GM18517 (cell line): ENCODE measurements at regions not wholly inside any gene's neighbourhood (a gene's known extent, or its start where the extent isn't known, plus 50 kb on each side); places are given as distances from the start of the nearest gene placed in this dataset.

Source experiments
- ATAC-seq: cut with Tn5 transposase; IDR thresholded peaks from one replicate; pipeline ENCODE4 v1.9.1; 2021; ENCODE audit warnings: mild to moderate bottlenecking, moderate library complexity; ENCODE audit not compliant: unreplicated experiment

- no peak for ATAC-seq
Measured at GRCh38 chr9:16328349-16328748, 542.1 kb downstream of the BNC2 start.

- ATAC-seq, result no peak
Measured at GRCh38 chr9:16329671-16330113, 540.8 kb downstream of the BNC2 start.

GRCh38 chr9:16331031-16331430, 539.4 kb downstream of the BNC2 start:
- ATAC-seq, result no peak

- ATAC-seq, result no peak
Measured at GRCh38 chr9:16331527-16331926, 538.9 kb downstream of the BNC2 start.

GRCh38 chr9:16333691-16334090, 536.8 kb downstream of the BNC2 start:
- ATAC-seq, result no peak

GRCh38 chr9:16335788-16336580, 534.5 kb downstream of the BNC2 start:
- ATAC-seq, result no peak

- ATAC-seq, result no peak
Measured at GRCh38 chr9:16336833-16337232, 533.6 kb downstream of the BNC2 start.

GRCh38 chr9:16337322-16338029, 533.0 kb downstream of the BNC2 start:
- ATAC-seq, result no peak

- no peak for ATAC-seq
Measured at GRCh38 chr9:16341177-16341576, 529.3 kb downstream of the BNC2 start.

GRCh38 chr9:16342246-16343020, 528.0 kb downstream of the BNC2 start:
- no peak for ATAC-seq

- no peak for ATAC-seq
Measured at GRCh38 chr9:16343249-16344237, 526.9 kb downstream of the BNC2 start.

GRCh38 chr9:16344343-16344742, 526.1 kb downstream of the BNC2 start:
- no peak for ATAC-seq

GRCh38 chr9:16345902-16346301, 524.6 kb downstream of the BNC2 start:
- ATAC-seq, result no peak

- ATAC-seq, result no peak
Measured at GRCh38 chr9:16347886-16348285, 522.6 kb downstream of the BNC2 start.

GRCh38 chr9:16348531-16348930, 521.9 kb downstream of the BNC2 start:
- ATAC-seq, result no peak

- no peak for ATAC-seq
Measured at GRCh38 chr9:16352251-16352650, 518.2 kb downstream of the BNC2 start.

- ATAC-seq, result no peak
Measured at GRCh38 chr9:16352791-16353401, 517.6 kb downstream of the BNC2 start.

- no peak for ATAC-seq
Measured at GRCh38 chr9:16356196-16356765, 514.2 kb downstream of the BNC2 start.

GRCh38 chr9:16357828-16358227, 512.6 kb downstream of the BNC2 start:
- no peak for ATAC-seq

- no peak for ATAC-seq
Measured at GRCh38 chr9:16358751-16359150, 511.7 kb downstream of the BNC2 start.
